Loucy (cell line): ENCODE measurements at regions not wholly inside any gene's neighbourhood (a gene's known extent, or its start where the extent isn't known, plus 50 kb on each side); places are given as distances from the start of the nearest gene placed in this dataset.
"Not testable (repeated sequence)": the region's sequence is repeated elsewhere in the genome, so short reads cannot be mapped to it uniquely, and the experiment has no call there.

ENCODE experiments used
- H2AFZ ChIP-seq: fragments of 200-600 bp; sonication (generic); 2 replicates; pipeline ENCODE4 v1.6.0; 2016; ENCODE audit warnings: antibody characterized with exemption, mild to moderate bottlenecking, low read length, moderate library complexity
- H3F3A ChIP-seq: fragments of 200-600 bp; 2 replicates; pipeline ENCODE4 v1.6.0; 2016; ENCODE audit warnings: antibody characterized with exemption, low read depth, mild to moderate bottlenecking
- H3K27me3 ChIP-seq: fragments of 200-600 bp; sonication (generic); 2 replicates; pipeline ENCODE4 v1.6.1; 2014; ENCODE audit warnings: low read length, mild to moderate bottlenecking; ENCODE audit not compliant: insufficient read depth, poor library complexity, severe bottlenecking
- H3K36me3 ChIP-seq: fragments of 200-600 bp; sonication (generic); 2 replicates; pipeline ENCODE4 v1.6.1; 2016; ENCODE audit warnings: low read length; ENCODE audit not compliant: insufficient read depth
- H3K4me1 ChIP-seq: fragments of 200-600 bp; sonication (generic); 2 replicates; pipeline ENCODE4 v1.5.1; 2014; ENCODE audit warnings: low read length, mild to moderate bottlenecking; ENCODE audit not compliant: insufficient read depth, poor library complexity, severe bottlenecking
- H3K4me2 ChIP-seq: fragments of 200-600 bp; sonication (generic); 2 replicates; pipeline ENCODE4 v1.6.0; 2014; ENCODE audit warnings: antibody characterized with exemption, low read length, low read depth, mild to moderate bottlenecking; ENCODE audit not compliant: poor library complexity, severe bottlenecking
- H3K4me3 ChIP-seq: fragments of 200-600 bp; sonication (generic); 2 replicates; pipeline ENCODE4 v1.5.1; 2014; ENCODE audit warnings: low read length, mild to moderate bottlenecking, mixed read lengths; ENCODE audit not compliant: poor library complexity, severe bottlenecking
- H3K79me2 ChIP-seq: fragments of 200-600 bp; sonication (generic); 2 replicates; pipeline ENCODE4 v1.6.1; 2014; ENCODE audit warnings: low read length; ENCODE audit not compliant: insufficient read depth
- H3K9ac ChIP-seq: fragments of 200-600 bp; sonication (generic); 2 replicates; pipeline ENCODE4 v1.6.0; 2014; ENCODE audit warnings: mild to moderate bottlenecking, low read depth, low read length, moderate library complexity; ENCODE audit not compliant: poor library complexity, severe bottlenecking
- H3K9me2 ChIP-seq: fragments of 200-600 bp; sonication (generic); replicated peaks from 2 replicates; pipeline ENCODE4 v1.6.1; 2016; ENCODE audit warnings: low read depth, low read length, mixed read lengths
- H3K9me3 ChIP-seq: fragments of 200-600 bp; sonication (generic); 2 replicates; pipeline ENCODE4 v1.6.1; 2014; ENCODE audit warnings: mild to moderate bottlenecking, antibody characterized with exemption, low read length, low read depth; ENCODE audit not compliant: insufficient read depth
- H4K20me1 ChIP-seq: fragments of 200-600 bp; sonication (generic); 2 replicates; pipeline ENCODE4 v1.6.0; 2014; ENCODE audit warnings: antibody characterized with exemption, low read length, mild to moderate bottlenecking; ENCODE audit not compliant: insufficient read depth, poor library complexity, severe bottlenecking
- CTCF ChIP-seq: fragments of 200-600 bp; sonication (generic); conservative IDR thresholded peaks from 2 replicates; pipeline ENCODE4 v1.5.1; 2014; ENCODE audit warnings: mild to moderate bottlenecking, antibody characterized with exemption, low read length
- EZH2phosphoT487 ChIP-seq: fragments of 200-600 bp; IDR thresholded peaks from 2 replicates; pipeline ENCODE4 v1.6.1; 2018; ENCODE audit warnings: antibody characterized with exemption, mild to moderate bottlenecking, moderate library complexity, borderline replicate concordance

- H2AFZ ChIP-seq: no peak overlapping the region
- H3K9ac ChIP-seq: no peak overlapping the region
Measured at GRCh38 chr2:144904612-144905011, 384.7 kb upstream of the ZEB2 start.

GRCh38 chr2:144903045-144903444, 383.1 kb upstream of the ZEB2 start:
- not testable (repeated sequence) for H3K36me3 ChIP-seq, H3K4me3 ChIP-seq, H3K4me2 ChIP-seq, H3K9ac ChIP-seq, H3K9me2 ChIP-seq, H4K20me1 ChIP-seq, H3K9me3 ChIP-seq, H3K27me3 ChIP-seq, H2AFZ ChIP-seq, H3K4me1 ChIP-seq, H3F3A ChIP-seq, H3K79me2 ChIP-seq

More at GRCh38 chr2:144904612-144905011, 384.7 kb upstream of the ZEB2 start:
- H3F3A ChIP-seq: no peaks in the 10 kb centered on the region
- no peaks in the 10 kb centered on the region for H3K4me1 ChIP-seq
- TF ChIP-seq EZH2phosphoT487: no peak
- no peak overlapping the region for H3K4me3 ChIP-seq
- no peaks in the 10 kb centered on the region for H3K36me3 ChIP-seq
- H4K20me1 ChIP-seq: no peaks in the 10 kb centered on the region
- H3K79me2 ChIP-seq: no peaks in the 10 kb centered on the region
- H3K27me3 ChIP-seq: no peaks in the 10 kb centered on the region
- H3K9me2 ChIP-seq: no peaks in the 10 kb centered on the region
- no peak overlapping the region for H3K4me2 ChIP-seq
- no peaks in the 10 kb centered on the region for H3K9me3 ChIP-seq

- H3K79me2 ChIP-seq, H3K9me3 ChIP-seq, H3K36me3 ChIP-seq, H3K27me3 ChIP-seq, H3F3A ChIP-seq, H3K9ac ChIP-seq, H3K4me3 ChIP-seq, H2AFZ ChIP-seq, H3K4me1 ChIP-seq, H3K9me2 ChIP-seq, H4K20me1 ChIP-seq, H3K4me2 ChIP-seq: not testable (repeated sequence)
Measured at GRCh38 chr2:144901386-144901785, 381.5 kb upstream of the ZEB2 start.

- TF ChIP-seq CTCF: no peak
- no peak for TF ChIP-seq EZH2phosphoT487
- H3K36me3 ChIP-seq: no peaks in the 10 kb centered on the region
- no peak overlapping the region for H3K4me3 ChIP-seq
- H4K20me1 ChIP-seq: no peaks in the 10 kb centered on the region
- H3F3A ChIP-seq: no peaks in the 10 kb centered on the region
- no peaks in the 10 kb centered on the region for H3K27me3 ChIP-seq
- H3K9me2 ChIP-seq: no peaks in the 10 kb centered on the region
- H3K4me2 ChIP-seq: no peak overlapping the region
- H2AFZ ChIP-seq: no peak overlapping the region
- H3K79me2 ChIP-seq: no peaks in the 10 kb centered on the region
- H3K9ac ChIP-seq: no peak overlapping the region
- no peaks in the 10 kb centered on the region for H3K9me3 ChIP-seq
- no peaks in the 10 kb centered on the region for H3K4me1 ChIP-seq
Measured at GRCh38 chr2:144896341-144896740, 376.4 kb upstream of the ZEB2 start.
